Stimulated activated CD4-positive, alpha-beta T cell treated with anti-CD3 and anti-CD28 coated beads, Interleukin-4, amount 100 ng/mL, for 1 hour (primary cell): ENCODE measurements at regions not wholly inside any gene's neighbourhood (a gene's known extent, or its start where the extent isn't known, plus 50 kb on each side); places are given as distances from the start of the nearest gene placed in this dataset.
"Not testable (repeated sequence)": the region's sequence is repeated elsewhere in the genome, so short reads cannot be mapped to it uniquely, and the experiment has no call there.

Experiments
- DNase-seq: peaks from one replicate; pipeline ENCODE4 v3.0.0-alpha.2; 2020

DNA sequence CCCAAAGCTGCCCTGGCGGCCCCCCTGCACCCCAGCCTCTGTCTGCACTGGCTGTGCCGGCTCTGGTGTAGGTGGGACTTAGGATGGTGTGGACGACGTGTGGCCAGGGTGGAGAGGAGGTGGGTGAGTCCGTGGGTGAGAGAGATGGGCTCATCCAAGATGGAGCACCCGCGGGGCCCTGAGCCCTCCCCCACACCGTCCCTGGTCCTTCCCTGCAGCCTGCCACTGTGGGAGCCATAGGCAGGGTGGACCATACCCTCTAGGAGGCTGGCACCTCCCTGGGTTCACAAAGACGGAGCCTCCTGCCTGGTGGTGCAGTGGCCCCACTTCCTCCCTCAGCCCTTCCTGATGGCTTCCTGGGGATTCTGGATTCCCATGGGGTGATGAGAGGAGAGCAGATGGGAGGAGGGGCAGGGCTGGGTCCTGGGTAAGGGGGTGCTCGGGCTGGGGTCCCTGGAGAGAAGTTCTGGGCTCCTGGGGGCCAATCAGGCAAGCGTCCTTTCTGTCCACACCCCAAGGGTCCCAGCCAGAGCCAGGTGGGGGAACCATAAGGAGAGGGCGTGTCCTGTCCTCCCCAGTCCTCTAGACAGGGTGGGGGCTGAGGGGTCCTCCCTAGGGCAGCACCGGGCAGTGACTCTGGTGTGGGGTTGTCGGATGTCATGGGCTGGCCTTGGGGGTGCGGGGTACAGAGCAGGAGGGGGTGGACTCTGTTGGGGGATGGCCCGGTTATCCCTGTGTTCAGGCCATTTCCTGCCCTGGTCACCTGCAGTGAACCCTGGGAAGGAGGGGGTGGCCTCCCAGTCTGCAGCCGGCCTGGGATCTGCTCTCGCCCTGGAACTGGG is 384.8 kb downstream of the TMEM121 start:
- no peak for DNase-seq

- not testable (repeated sequence) for DNase-seq
Measured at GRCh38 chr14:105911848-105912292, 385.5 kb downstream of the TMEM121 start.

DNA sequence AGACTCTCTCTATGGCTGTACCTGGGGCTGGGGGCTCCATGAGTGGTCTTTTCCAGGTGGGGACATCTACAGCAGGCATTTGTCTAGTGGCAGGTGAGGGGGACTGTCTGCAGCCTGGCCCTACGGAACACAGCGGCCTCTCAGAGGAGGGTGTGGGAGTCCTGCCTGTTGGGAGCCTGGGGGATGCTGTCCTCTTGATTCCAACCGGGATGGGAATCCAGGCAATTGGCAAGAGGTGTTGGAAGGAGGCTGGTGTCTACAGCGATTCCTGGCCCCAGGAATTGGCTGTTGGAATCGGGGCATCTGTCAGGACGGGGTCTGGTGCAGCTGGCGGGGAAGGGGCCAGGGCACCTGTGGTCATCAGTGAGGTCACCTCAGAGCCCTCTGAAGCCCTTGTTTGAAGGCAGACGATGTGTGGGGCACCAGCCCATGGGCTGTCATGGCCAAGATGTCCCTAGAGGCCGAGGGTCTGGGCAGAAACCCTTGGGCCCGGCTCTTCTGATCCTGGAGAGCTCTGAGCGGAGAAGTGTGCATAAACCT is 386.3 kb downstream of the TMEM121 start:
- no peak for DNase-seq

- DNase-seq: no peak
Measured at GRCh38 chr14:105913221-105913620, 386.8 kb downstream of the TMEM121 start.

GRCh38 chr14:105913861-105914260 is 387.5 kb downstream of the TMEM121 start:
- DNase-seq: no peak

DNA sequence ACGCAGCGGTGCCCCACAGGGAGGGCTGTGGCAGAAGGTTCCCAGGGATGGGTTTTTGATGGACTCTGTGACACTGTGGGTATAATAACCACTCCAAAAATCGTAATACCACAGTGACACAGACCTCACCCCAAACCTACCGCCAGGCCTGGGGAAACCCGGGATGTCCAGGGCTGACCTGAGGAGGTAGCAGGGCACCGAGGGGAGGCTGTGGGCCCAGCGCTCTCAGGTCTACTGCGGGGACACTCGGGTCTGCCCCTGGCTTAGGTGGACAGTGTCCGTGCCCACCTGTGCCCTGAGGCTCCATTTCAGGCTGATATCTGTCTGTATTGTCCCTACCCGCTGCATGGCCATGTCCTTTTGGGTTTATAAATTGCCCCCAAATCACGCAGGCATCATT is 387.9 kb downstream of the TMEM121 start:
- DNase-seq: not testable (repeated sequence)

DNA sequence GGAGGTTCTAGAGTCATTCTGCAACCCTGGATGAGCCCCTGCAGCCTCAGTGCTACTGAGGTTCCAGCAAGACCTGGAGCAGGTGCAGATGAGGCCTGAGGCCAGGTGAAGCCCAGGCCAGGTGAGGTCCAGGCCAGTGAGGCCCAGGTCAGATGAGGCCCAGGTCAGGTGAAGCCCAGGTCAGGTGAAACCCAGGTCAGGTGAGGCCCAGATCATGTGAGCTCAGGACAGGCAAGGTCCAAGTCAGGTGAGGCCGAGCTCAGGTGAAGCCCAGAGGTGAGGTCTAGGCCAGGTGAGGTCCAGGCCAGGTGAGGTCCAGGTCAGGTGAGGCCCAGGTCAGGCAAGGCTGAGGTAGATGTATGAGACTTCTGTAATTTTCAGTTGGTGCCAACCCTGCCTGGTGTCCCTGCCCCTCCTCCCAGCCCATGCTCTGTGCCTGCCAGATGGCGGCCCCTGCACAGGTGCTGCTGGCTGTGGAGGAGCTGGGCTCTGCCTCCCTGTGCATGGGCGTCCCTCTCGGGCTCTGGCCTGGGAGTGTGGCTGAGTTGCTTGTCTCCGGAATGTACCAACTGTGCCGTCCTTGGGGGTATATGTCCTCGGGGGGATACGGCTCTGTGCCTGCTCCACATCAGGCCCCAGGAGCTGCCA is 388.5 kb downstream of the TMEM121 start:
- no peak for DNase-seq

GRCh38 chr14:105915546-105915945 is 389.2 kb downstream of the TMEM121 start:
- not testable (repeated sequence) for DNase-seq

DNA sequence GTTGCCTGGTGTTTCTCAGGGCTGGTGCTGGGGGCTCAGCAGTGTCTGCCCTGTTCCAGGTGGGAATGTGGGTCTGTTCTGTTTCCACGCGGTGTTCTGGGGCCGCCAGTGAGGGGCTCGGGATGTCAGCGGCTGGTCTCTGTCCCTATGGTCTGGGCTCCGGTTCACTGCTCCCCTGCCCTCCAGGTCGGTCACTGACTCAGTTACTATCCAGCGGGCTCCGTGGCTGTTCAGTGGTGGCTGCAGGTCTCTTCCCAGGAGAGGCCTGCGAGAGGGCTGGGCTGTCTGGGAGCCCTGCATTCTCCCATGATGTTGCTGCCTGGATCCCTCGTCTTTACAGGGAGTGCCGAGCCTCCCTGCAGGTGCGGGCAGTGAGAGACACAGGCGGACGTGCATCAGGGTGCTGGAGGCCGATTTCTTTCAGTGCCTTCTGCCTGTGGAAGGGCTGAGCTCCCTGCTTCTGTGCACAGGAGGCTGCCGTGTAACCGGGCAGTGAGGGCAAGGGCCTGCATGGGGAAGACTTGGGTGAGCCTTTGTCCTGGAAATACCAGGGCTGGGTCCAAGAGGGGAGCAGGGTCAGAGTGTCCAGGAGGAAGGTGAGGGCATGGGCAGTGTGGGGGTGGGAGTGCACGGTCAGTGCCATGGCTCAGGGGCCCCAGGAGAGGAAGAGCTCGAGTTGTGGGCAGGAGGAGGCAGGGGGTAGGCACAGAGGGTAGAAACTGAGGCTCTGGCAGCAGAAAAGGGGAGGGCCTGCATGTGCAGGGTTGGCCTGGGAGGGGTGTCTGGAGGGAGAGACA is 391.0 kb downstream of the TMEM121 start:
- DNase-seq: not testable (repeated sequence)

DNA sequence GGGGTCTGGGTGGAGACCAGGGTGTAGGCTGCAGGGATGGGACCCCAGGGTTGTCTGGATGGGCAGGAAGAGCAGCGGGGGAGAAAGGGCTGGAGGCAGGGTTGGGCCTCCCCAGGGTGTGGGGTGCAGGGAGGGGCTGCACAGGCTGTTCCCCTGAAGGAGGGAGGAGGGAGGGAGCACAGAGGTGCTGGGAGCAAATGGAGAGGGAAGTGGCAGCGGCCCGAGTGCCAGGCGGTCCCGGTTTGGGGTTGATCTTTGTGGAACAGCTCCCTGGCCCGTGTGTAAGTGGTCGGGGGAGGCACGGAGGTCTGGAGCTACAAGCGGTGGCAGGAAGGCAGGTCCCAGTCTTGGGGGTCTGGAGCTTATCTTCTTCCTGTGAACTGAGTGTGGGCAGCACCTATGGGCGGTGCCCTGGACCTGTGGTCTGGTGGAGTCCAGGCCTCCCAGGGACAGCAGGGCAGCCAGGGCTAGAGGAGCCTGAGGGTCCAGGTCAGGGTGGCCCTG is 391.6 kb downstream of the TMEM121 start:
- DNase-seq: no peak

DNA sequence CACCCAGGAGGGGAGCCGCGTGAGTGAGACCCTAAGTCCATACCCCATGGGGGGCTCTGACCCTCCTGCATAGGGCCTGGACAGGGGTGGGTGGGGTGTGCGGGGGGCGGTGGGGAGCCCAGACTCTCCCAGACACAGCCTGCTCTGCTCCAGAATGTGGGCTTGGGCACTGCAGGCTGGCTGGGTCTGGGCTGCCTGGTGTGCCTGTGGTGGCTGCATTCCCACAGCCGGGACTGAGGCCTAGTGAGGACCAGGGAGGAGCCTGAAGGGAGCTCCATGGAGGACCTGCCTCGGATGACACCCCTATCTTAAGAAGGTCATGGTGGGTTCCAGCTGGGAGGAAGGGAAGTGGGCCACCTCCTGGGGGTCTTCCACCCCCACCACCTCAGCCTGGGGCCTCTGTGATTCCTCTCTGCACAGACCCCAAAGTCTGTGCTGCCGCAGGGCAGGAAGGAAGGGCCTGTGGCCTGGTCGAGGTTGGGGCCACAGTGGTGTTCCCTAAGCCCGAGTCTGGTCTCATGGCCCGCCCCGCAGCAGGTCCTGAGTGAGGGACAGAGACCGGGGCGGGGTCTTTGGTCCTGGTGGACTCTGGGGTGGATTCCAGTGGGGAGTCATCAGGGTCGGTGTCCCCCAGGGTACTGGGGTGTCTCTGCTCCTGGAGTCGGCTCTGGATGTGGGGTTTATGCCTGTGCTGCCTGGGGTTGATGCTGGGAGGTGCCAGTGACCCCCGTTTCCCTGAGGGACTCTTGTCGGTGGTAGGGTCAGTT is 392.3 kb downstream of the TMEM121 start:
- no peak for DNase-seq

GRCh38 chr14:105919458-105920150 is 393.2 kb downstream of the TMEM121 start:
- DNase-seq: no peak

GRCh38 chr14:105920151-105920700 is 393.8 kb downstream of the TMEM121 start:
- not testable (repeated sequence) for DNase-seq

DNA sequence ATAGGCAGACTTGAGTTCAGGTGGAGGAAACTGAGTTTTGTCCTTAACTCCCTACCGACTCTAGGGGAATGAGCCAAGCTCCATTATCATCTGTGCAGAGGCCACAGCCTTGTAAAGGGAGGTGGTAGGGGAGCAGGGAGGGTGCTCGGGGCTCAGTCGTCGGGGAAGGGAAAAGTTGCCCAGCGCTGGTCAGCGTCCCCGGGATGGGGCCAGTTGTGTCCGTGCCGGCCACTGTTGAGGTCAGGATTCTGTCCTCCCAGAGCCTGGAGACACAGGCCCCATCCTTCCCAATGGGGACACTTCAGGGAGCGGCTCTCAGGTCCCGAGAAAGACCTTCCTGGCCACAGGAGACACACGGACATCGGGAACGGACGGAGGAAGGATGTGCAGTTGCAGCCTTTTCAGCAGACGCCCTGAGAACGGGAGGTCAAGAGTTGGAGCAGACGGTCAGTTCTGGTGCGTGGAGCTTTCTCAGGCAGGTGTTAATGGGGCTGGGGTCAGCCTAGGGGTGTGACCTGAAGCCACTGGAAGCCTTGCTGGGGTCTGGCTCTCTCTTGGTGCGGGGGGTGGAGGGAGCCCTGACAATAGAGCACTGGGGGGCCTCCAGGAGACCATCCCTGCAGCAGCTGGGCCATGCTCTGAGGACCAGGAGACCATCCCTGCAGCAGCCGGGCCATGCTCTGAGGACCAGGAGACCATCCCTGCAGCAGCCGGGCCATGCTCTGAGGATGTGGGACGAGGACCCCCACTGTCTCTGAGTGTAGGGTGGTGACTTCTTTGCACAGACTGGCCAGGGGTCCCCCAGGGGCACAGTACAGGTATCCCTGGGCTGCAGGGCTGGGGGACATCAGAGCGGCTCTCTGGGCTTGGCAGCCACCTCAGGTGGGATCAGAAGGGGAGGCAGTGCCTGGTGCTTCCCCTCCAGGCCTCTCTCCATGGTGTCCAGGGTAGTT is 394.7 kb downstream of the TMEM121 start:
- DNase-seq: not testable (repeated sequence)

GRCh38 chr14:105921781-105922180 is 395.4 kb downstream of the TMEM121 start:
- DNase-seq: not testable (repeated sequence)

DNA sequence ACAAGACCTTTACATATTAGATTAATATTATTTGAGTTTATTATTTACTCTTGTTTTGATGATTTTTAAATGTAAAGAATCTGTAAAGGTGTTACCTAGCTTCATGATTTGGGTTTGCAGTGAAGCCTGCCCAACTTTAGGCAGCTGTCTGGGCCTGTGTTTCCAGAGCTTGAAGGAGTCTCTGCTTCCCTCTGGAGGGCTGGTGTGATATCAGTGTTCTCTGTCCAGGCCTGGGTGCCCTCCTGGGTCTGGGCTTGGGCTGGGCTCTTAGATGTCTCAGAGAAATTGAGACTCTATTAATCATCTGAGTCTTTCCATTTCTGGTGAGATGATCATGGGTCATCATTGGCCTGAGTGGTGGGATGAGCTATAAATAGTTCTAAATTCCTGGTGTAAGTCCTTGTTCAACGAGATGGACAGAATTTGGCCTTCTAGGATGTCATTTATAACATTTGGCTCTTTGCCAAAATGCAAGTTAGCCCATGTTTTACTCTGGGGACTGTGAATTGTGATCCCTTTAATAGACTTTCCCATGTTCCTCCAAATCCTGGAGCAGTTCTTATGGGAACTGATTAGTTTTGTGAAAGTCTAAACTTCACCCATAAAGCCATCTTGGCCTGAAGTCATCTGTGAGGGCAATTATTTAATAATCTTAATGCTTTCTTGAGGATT is 397.3 kb downstream of the TMEM121 start:
- DNase-seq: not testable (repeated sequence)

DNA sequence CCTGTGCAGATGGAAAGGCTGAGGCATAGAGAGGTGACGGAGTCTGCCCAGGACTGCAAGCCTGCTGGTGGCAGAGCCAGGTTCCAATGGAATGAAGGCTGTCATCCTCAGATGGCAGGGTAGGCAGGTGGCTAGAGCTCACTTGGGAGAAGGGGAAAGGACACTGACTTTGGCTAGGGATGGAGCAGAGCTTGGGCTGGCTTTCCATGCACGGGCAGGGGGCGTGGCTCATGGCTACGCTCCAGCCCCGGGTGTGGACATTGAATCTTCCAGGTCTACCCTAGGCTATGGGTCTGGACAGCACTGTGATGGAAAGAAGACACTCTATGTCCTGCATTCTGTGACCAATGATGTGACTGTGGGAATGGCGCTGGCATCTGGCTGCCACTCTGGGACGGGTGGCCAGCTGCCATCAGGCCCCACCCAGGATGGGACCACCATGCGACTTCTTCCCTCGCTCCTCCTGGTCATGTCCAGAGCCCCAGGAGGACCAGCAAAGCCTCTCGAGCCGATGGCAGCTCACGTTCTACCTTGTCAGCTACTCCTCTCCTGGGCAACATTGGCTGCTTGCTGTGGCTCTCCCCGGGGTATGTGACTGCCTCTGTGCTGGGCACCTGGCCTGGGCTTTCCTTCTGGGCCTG is 398.7 kb downstream of the TMEM121 start:
- no peak for DNase-seq

DNA sequence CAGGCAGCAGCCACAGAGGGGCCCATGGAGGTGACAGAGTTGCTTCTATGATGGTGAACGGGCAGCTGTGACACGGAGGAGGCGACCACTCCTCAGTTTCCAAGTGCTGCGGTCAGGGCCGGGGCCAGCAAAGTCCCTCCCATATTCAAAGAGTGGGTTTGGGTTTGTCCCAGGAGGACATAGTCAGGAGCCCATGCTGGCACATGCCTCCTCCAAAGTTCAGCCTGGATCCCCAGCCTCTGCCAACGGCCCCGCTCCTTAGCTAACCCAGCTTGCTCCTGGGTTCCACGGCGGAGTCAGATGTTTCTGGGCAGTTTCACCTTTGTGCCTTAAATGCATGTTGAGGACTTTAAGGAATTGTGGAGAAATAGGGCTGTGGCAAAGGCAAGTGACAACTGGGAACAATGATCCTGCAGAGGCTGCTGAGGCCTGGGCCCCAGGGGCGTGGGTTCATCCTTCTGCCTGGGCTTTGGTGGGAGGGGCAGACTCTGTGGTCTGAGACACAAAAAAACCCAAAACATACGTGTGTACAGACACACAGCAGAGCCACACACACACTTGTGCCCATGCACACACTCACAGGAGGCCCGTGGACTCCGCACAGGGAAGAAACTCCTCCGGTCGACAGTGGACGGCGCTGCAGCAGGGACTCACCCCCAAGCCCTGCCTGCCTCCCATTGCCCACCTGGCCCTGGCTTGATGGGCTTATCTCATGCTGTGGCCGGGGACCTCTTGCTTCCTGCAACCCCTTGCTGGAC is 399.4 kb downstream of the TMEM121 start:
- DNase-seq: no peak
